CD4-positive, alpha-beta T cell (primary cell): ENCODE measurements at regions not wholly inside any gene's neighbourhood (a gene's known extent, or its start where the extent isn't known, plus 50 kb on each side); places are given as distances from the start of the nearest gene placed in this dataset.

ENCODE experiments used
- ATAC-seq: fragments of 200-7000 bp; cut with Tn5 transposase; one replicate; pipeline ENCODE4 v1.10.0; 2022; ENCODE audit warnings: mild to moderate bottlenecking; ENCODE audit not compliant: poor library complexity
- CTCF ChIA-PET: fragments of 350-600 bp; sonication (Branson Sonifier 250); formaldehyde crosslinking; loops from one replicate; lab custom pipeline; 2021; ENCODE audit warnings: antibody characterized with exemption, inconsistent platforms; lab: Charles Lee
- POLR2A ChIA-PET: fragments of 350-600 bp; sonication (Branson Sonifier 250); formaldehyde crosslinking; loops from one replicate; lab custom pipeline; 2021; ENCODE audit warnings: antibody characterized with exemption, inconsistent platforms; lab: Charles Lee
- DNase-seq, 14 experiments: peaks; one replicate each; pipeline ENCODE4 v3.0.0-alpha.2; 2013 to 2020; ENCODE audit warnings: mixed read lengths in 2 of 14
- H3K27ac ChIP-seq, 2 donors: one replicate each; pipeline versions ENCODE4 v1.5.1 to v1.7.0; 2013; ENCODE audit warnings: low read length in 2 of 2, low read depth in 1 of 2, mild to moderate bottlenecking in 1 of 2
- H3K27me3 ChIP-seq, 2 experiments: 1 replicate in 1 of 2; 2 replicates in 1 of 2; pipeline versions ENCODE4 v1.6.1 to v1.7.0; 2013; ENCODE audit warnings: low read length in 2 of 2, control low read depth in 1 of 2, mild to moderate bottlenecking in 1 of 2, moderate library complexity in 1 of 2; ENCODE audit not compliant: insufficient read depth in 2 of 2, control insufficient read depth in 1 of 2
- H3K36me3 ChIP-seq: one replicate; pipeline ENCODE4 v1.6.1; 2013; ENCODE audit warnings: low read length, control low read depth; ENCODE audit not compliant: insufficient read depth
- H3K4me1 ChIP-seq: one replicate; pipeline ENCODE4 v1.6.1; 2013; ENCODE audit warnings: low read length, control low read depth; ENCODE audit not compliant: insufficient read depth
- H3K4me3 ChIP-seq: one replicate; pipeline ENCODE4 v1.5.1; 2013; ENCODE audit warnings: mild to moderate bottlenecking, low read length, moderate library complexity
- H3K9me3 ChIP-seq, 2 experiments: 1 replicate in 1 of 2; 2 replicates in 1 of 2; pipeline versions ENCODE4 v1.6.1 to v1.7.0; 2013; ENCODE audit warnings: low read length in 2 of 2, mild to moderate bottlenecking in 2 of 2, control low read depth in 1 of 2, moderate library complexity in 1 of 2; ENCODE audit not compliant: control insufficient read depth in 1 of 2, insufficient read depth in 1 of 2
- H3K27ac Mint-ChIP-seq: one replicate; pipeline ENCODE4 v1.8.0; 2020; ENCODE audit warnings: mixed read lengths
- H3K27me3 Mint-ChIP-seq: one replicate; pipeline ENCODE4 v1.8.0; 2021; ENCODE audit warnings: mixed read lengths
- H3K36me3 Mint-ChIP-seq: one replicate; pipeline ENCODE4 v1.8.0; 2021; ENCODE audit warnings: low read depth, mixed read lengths
- H3K4me1 Mint-ChIP-seq: one replicate; pipeline ENCODE4 v1.8.0; 2021; ENCODE audit warnings: low read depth, mixed read lengths
- H3K4me3 Mint-ChIP-seq: one replicate; pipeline ENCODE4 v1.8.0; 2020; ENCODE audit warnings: mild to moderate bottlenecking, mixed read lengths
- H3K9me3 Mint-ChIP-seq: one replicate; pipeline ENCODE4 v1.8.0; 2020; ENCODE audit warnings: mixed read lengths
- CTCF ChIP-seq: fragments of 200-600 bp; IDR thresholded peaks from one replicate; pipeline ENCODE4 v1.8.0; 2022; ENCODE audit warnings: antibody characterized with exemption, mild to moderate bottlenecking
- intact Hi-C, 2 experiments: fragments of 100-400 bp; cut with DNase I in 1 of 2; cut with micrococcal nuclease in 1 of 2; formaldehyde crosslinking; loops; one replicate each; pipeline versions ENCODE4 v1.15.1 to v1.9.0; 2023 to 2025; cut with DNase I, micrococcal nuclease

GRCh38 chr6:16976385-16977183, 125.3 kb upstream of the STMND1 start:
- no peak for DNase-seq
- intact Hi-C loops, result no loop called here
- TF ChIP-seq CTCF, result no peak
- H3K27me3 ChIP-seq, result peaks cover 8 to 10% of the 10 kb centered on the region in 2 experiments
- H3K27me3 Mint-ChIP-seq, result peaks cover 46% of the 10 kb centered on the region
- CTCF ChIA-PET, result no interaction called here
- H3K4me3 Mint-ChIP-seq, result no peak overlapping the region
- H3K9me3 Mint-ChIP-seq, result no peaks in the 10 kb centered on the region
- H3K27ac ChIP-seq, result no peak overlapping the region
- H3K4me3 ChIP-seq, result no peak overlapping the region
- H3K36me3 ChIP-seq, result no peaks in the 10 kb centered on the region
- no peaks in the 10 kb centered on the region for H3K4me1 ChIP-seq
- H3K36me3 Mint-ChIP-seq, result no peaks in the 10 kb centered on the region
- no peak overlapping the region for H3K27ac Mint-ChIP-seq
- POLR2A ChIA-PET, result no interaction called here
- no peaks in the 10 kb centered on the region for H3K4me1 Mint-ChIP-seq
- no peaks in the 10 kb centered on the region for H3K9me3 ChIP-seq
- ATAC-seq, result no peak

- intact Hi-C loops, result no loop called here
- ChIA-PET CTCF (interaction anchor here (1.0 kb wide), 1 partner anchor 43 kb away, joined by 3 read pairs; no protein-coding TSS in a partner anchor), POLR2A (no interaction called here)
- Mint-ChIP-seq H3K27ac (no peak overlapping the region), H3K4me1 (no peaks in the 10 kb centered on the region), H3K36me3 (no peaks in the 10 kb centered on the region), H3K9me3 (no peaks in the 10 kb centered on the region), H3K4me3 (no peak overlapping the region), H3K27me3 (peaks cover 37% of the 10 kb centered on the region)
- Histone ChIP-seq H3K36me3 (no peaks in the 10 kb centered on the region), H3K27ac (no peak overlapping the region), H3K9me3 (no peaks in the 10 kb centered on the region), H3K4me3 (no peak overlapping the region), H3K4me1 (no peaks in the 10 kb centered on the region), H3K27me3 (peaks cover 7 to 11% of the 10 kb centered on the region in 2 experiments)
- ATAC-seq (no peak), DNase-seq (no peak)
- TF ChIP-seq CTCF, result no peak
Observed at GRCh38 chr6:16974704-16975359, 127.0 kb upstream of the STMND1 start.

- peaks cover 33% of the 10 kb centered on the region for H3K27me3 Mint-ChIP-seq
- no peaks in the 10 kb centered on the region for H3K36me3 Mint-ChIP-seq
- Histone ChIP-seq H3K36me3 (no peaks in the 10 kb centered on the region), H3K9me3 (no peaks in the 10 kb centered on the region), H3K4me1 (no peaks in the 10 kb centered on the region), H3K27me3 (peaks cover 6 to 10% of the 10 kb centered on the region in 2 experiments), H3K27ac (no peak overlapping the region), H3K4me3 (no peak overlapping the region)
- no peak overlapping the region for H3K27ac Mint-ChIP-seq
- CTCF ChIA-PET, result interaction anchor here (1.0 kb wide), 1 partner anchor 43 kb away, joined by 3 read pairs; no protein-coding TSS in a partner anchor
- H3K4me3 Mint-ChIP-seq, result no peak overlapping the region
- no peaks in the 10 kb centered on the region for H3K9me3 Mint-ChIP-seq
- POLR2A ChIA-PET, result no interaction called here
- no peak for ATAC-seq
- intact Hi-C loops, result no loop called here
- no peak for DNase-seq
- no peaks in the 10 kb centered on the region for H3K4me1 Mint-ChIP-seq
- no peak for TF ChIP-seq CTCF
Observed at GRCh38 chr6:16974387-16974673, 127.5 kb upstream of the STMND1 start.
